ENCODE measurements at regions not wholly inside any gene's neighbourhood (a gene's known extent, or its start where the extent isn't known, plus 50 kb on each side); places are given as distances from the start of the nearest gene placed in this dataset.

GRCh38 chr6:66638518-66638917, 931.5 kb upstream of the EYS start:
- DNase-seq: no peak

GRCh38 chr6:66638099-66638498, 931.1 kb upstream of the EYS start:
- no peak for DNase-seq
- in situ Hi-C loops (cut with MboI; ENCODE audit: low pct_unique_long_range_greater_than_20kb, low sequenced_read_pairs): no loop called here

More at GRCh38 chr6:66638518-66638917, 931.5 kb upstream of the EYS start:
- in situ Hi-C loops (cut with MboI; ENCODE audit: low pct_unique_long_range_greater_than_20kb, low sequenced_read_pairs): no loop called here

- DNase-seq: peak; percentile 78
- in situ Hi-C loops (cut with MboI; ENCODE audit: low pct_unique_long_range_greater_than_20kb, low sequenced_read_pairs): no loop called here
Observed at GRCh38 chr6:66628917-66629316, 921.9 kb upstream of the EYS start.

GRCh38 chr6:66623050-66623449, 916.0 kb upstream of the EYS start:
- DNase-seq: peak; percentile 20
- in situ Hi-C loops (cut with MboI; ENCODE audit: low pct_unique_long_range_greater_than_20kb, low sequenced_read_pairs): no loop called here

DNA sequence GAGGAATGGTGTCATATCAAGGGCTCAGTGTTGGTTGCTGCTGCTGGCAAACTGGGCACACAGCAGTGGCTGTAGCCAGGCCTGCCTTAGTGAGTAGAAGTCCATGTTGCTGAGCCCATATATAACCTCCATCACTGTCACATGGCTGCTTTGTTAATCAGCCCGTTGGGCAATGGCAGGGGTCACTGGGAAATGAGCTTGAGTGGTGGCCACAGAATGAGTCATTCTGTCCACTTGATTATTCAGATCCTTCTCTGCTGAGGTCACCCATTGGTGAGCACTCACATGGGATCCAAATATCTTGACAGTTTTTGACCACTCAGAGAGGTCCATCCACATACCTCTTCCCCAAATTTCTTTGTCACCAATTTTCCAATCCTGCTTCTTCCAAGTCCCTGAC, 898.9 kb upstream of the EYS start:
- in situ Hi-C loops (cut with MboI; ENCODE audit: low pct_unique_long_range_greater_than_20kb, low sequenced_read_pairs): no loop called here
- DNase-seq: no peak

GRCh38 chr6:66605011-66605410, 898.0 kb upstream of the EYS start:
- in situ Hi-C loops (cut with MboI; ENCODE audit: low pct_unique_long_range_greater_than_20kb, low sequenced_read_pairs): no loop called here
- DNase-seq: no peak

- no peak for DNase-seq
- in situ Hi-C loops (cut with MboI; ENCODE audit: low pct_unique_long_range_greater_than_20kb, low sequenced_read_pairs): no loop called here
Observed at GRCh38 chr6:66599541-66599940, 892.5 kb upstream of the EYS start.

DNA sequence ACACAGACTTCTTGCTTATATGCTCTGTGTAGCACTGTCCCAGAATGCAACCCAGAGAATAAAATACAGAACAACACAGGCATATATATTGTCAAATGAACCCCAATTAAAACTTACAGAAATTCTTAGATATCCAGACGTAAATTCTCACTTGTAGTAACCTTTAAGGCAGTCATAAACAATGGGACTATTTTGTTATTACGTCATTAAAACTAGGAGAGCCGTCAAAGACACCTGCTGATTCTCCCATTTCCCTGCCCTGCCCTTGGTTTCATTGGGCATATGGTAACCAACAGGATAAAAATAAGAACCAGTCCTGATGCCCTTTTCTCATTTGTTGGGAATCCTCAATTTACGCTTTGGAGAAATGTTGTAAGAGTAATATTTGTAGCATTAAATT, 871.3 kb upstream of the EYS start:
- in situ Hi-C loops (cut with MboI; ENCODE audit: low pct_unique_long_range_greater_than_20kb, low sequenced_read_pairs): no loop called here

GRCh38 chr6:66568271-66568670, 861.2 kb upstream of the EYS start:
- DNase-seq: peak; percentile 9
- in situ Hi-C loops (cut with MboI; ENCODE audit: low pct_unique_long_range_greater_than_20kb, low sequenced_read_pairs): no loop called here

More for the DNA sequence above, 871.3 kb upstream of the EYS start:
- DNase-seq: no peak

GRCh38 chr6:66561479-66561878, 854.5 kb upstream of the EYS start:
- in situ Hi-C loops (cut with MboI; ENCODE audit: low pct_unique_long_range_greater_than_20kb, low sequenced_read_pairs): no loop called here
- DNase-seq: no peak

DNA sequence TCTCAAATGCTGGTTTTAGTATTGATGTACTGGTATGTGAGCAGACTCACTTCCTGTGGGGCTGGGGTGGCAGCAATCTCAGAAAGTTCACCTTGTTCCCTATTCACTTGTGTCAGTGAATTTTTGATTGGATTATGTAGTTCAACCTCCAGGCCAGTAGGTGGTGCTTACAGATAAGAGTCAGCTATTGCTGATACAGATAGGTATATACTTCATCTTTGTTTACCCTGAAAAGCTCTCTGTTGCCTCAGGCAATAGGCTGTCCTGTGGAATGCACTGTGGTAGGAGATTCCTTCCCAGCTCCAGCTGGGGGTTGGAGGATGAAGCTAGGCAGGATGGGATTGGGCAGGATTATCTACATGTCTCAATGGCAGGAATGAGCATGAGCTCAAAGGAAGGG, 851.2 kb upstream of the EYS start:
- in situ Hi-C loops (cut with MboI; ENCODE audit: low pct_unique_long_range_greater_than_20kb, low sequenced_read_pairs): no loop called here
- no peak for DNase-seq

- in situ Hi-C loops (cut with MboI; ENCODE audit: low pct_unique_long_range_greater_than_20kb, low sequenced_read_pairs): no loop called here
Observed at GRCh38 chr6:66556936-66557335, 849.9 kb upstream of the EYS start.

DNA sequence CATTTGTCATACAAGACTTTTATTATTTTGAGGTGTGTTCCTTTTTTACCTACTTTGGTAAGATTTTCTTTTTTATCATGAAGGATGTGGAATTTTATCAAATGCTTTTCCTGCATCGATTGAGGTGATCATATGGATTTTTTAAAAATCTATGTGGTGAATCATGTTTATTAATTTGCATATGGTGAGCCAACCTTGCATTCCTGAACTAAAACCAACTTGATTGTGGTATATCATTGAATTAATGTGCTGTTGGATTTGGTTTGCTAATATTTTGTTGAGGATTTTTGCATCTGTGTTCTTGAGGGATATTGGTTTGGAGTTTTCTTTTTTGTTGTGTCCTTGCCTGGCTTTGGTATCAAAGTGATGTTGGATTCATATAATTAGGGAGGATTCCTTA, 848.1 kb upstream of the EYS start:
- in situ Hi-C loops (cut with MboI; ENCODE audit: low pct_unique_long_range_greater_than_20kb, low sequenced_read_pairs): no loop called here
- DNase-seq: no peak

More at GRCh38 chr6:66556936-66557335, 849.9 kb upstream of the EYS start:
- DNase-seq: no peak

- DNase-seq: no peak
- in situ Hi-C loops (cut with MboI; ENCODE audit: low pct_unique_long_range_greater_than_20kb, low sequenced_read_pairs): no loop called here
Observed at GRCh38 chr6:66553441-66553840, 846.4 kb upstream of the EYS start.

DNA sequence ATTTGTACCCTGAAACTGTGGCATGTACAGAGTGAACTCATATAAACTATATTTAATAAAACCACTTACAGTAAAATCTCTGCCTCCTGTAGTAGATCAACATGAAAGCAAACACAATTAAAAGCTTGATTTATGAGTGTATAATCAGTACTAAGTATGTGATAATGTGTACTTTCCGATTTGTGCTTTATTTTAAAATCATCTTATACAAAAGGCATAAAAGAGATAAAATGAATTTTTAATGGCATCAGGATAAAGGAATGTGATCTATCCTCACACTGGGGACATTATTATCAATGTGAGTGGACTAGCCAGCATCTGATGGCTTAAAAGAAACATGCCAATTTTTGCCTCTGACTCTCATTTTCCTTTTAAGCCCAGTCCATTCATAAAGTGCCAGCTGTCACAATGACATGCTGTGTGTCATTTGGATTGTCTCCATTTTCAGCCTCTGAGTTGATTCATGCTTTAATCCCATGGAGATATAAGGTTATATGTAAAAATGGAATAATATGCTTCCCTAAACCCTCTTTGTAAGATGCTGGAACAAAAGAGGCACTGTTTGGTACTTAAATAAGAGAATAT, 831.6 kb upstream of the EYS start:
- no peak for DNase-seq
- in situ Hi-C loops (cut with MboI; ENCODE audit: low pct_unique_long_range_greater_than_20kb, low sequenced_read_pairs): no loop called here

GRCh38 chr6:66533921-66534404, 826.9 kb upstream of the EYS start:
- no peak for DNase-seq
- in situ Hi-C loops (cut with MboI; ENCODE audit: low pct_unique_long_range_greater_than_20kb, low sequenced_read_pairs): no loop called here

DNA sequence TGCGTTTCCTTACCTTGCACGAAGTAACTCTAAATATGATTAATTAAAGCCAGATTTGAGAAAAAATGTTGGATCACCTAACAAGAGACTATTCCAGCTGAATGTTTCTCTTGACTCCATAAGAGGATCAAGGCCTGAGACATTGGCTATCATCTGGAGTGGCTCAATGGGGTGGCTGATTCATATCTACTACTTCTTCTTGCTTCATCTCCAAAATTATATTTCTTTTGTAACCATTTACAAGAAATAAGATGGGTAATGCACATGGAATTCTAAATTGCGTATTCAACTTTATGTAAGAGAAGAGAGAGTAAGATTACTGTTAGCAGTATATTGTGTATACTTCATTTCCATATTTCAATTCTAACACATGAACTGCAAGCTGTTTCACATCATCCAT, 819.0 kb upstream of the EYS start:
- in situ Hi-C loops (cut with MboI; ENCODE audit: low pct_unique_long_range_greater_than_20kb, low sequenced_read_pairs): no loop called here
- no peak for DNase-seq

GRCh38 chr6:66522864-66523263, 815.8 kb upstream of the EYS start:
- in situ Hi-C loops (cut with MboI; ENCODE audit: low pct_unique_long_range_greater_than_20kb, low sequenced_read_pairs): no loop called here
- no peak for DNase-seq

GRCh38 chr6:66516377-66516776, 809.4 kb upstream of the EYS start:
- no peak for DNase-seq
- in situ Hi-C loops (cut with MboI; ENCODE audit: low pct_unique_long_range_greater_than_20kb, low sequenced_read_pairs): no loop called here

DNA sequence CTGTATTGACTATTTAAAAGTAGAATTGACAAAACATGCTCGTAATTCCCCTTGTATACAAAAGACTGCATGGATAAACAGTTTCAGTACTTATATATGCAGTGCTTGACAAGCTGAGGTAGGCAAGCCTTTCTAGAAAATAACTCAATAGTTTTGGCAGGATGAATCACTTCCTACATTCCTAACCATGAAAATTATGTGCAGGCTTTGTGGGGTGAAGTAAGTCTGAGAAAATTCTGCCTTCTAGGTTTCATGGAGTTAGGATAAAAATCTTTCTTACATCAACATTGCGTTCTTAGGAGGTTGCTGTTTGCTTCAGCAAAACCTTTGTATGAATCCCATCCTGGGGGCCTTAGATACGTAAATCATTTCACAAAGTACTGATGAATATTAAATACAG, 801.4 kb upstream of the EYS start:
- DNase-seq: no peak
- in situ Hi-C loops (cut with MboI; ENCODE audit: low pct_unique_long_range_greater_than_20kb, low sequenced_read_pairs): no loop called here

DNA sequence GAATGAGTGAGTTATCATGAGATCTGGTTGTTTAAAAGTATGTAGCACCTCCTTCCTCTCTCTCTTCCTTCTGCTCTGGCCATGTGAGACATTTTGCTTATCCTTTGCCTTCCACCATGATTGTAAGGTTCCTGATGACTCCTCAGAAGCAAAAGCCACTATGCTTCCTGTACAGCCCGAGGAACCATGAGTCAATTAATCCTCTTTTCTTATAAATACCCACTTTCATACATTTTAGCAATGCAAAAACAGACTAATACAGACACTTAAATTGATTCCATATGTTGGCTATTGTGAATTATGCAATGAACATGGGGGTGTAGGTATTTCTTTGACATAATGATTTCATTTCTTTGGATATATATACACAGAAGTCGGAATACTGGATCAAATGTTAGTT, 792.8 kb upstream of the EYS start:
- in situ Hi-C loops (cut with MboI; ENCODE audit: low pct_unique_long_range_greater_than_20kb, low sequenced_read_pairs): no loop called here
- DNase-seq: no peak

GRCh38 chr6:66496659-66497058, 789.6 kb upstream of the EYS start:
- in situ Hi-C loops (cut with MboI; ENCODE audit: low pct_unique_long_range_greater_than_20kb, low sequenced_read_pairs): no loop called here
- DNase-seq: peak; percentile 30
